WI38 (cell line): ENCODE measurements at regions not wholly inside any gene's neighbourhood (a gene's known extent, or its start where the extent isn't known, plus 50 kb on each side); places are given as distances from the start of the nearest gene placed in this dataset.
A peak's percentile ranks its signal among the peaks of the same experiment; 100 is the strongest.
"Not testable (repeated sequence)": the region's sequence is repeated elsewhere in the genome, so short reads cannot be mapped to it uniquely, and the experiment has no call there.

ENCODE experiments used
- H3K4me3 ChIP-seq: 2 replicates; pipeline ENCODE4 v1.5.1; 2011; ENCODE audit warnings: low read depth, mild to moderate bottlenecking, control low read depth, low read length
- CTCF ChIP-seq: IDR thresholded peaks from 2 replicates; pipeline ENCODE4 v1.5.1; 2012; ENCODE audit warnings: low read depth, mild to moderate bottlenecking, control low read depth, low read length

GRCh38 chr3:61372723-61373122 is 121.5 kb upstream of the FHIT start:
- no peak overlapping the region for H3K4me3 ChIP-seq
- TF ChIP-seq CTCF = no peak

- H3K4me3 ChIP-seq = no peak overlapping the region
- TF ChIP-seq CTCF = no peak
Observed at GRCh38 chr3:61378311-61378710, 127.1 kb upstream of the FHIT start.

- peak; percentile 8; the same call in 1 of the 2 replicates for TF ChIP-seq CTCF
Observed at GRCh38 chr3:61381745-61382392, 130.6 kb upstream of the FHIT start.

GRCh38 chr3:61387817-61388216 is 136.6 kb upstream of the FHIT start:
- no peak for TF ChIP-seq CTCF
- no peak overlapping the region for H3K4me3 ChIP-seq

More at GRCh38 chr3:61381745-61382392, 130.6 kb upstream of the FHIT start:
- H3K4me3 ChIP-seq = no peak overlapping the region

GRCh38 chr3:61393480-61393947 is 142.3 kb upstream of the FHIT start:
- H3K4me3 ChIP-seq = not testable (repeated sequence)

- TF ChIP-seq CTCF = no peak
- no peak overlapping the region for H3K4me3 ChIP-seq
Observed at GRCh38 chr3:61401359-61401758, 150.1 kb upstream of the FHIT start.

- no peak overlapping the region for H3K4me3 ChIP-seq
- no peak for TF ChIP-seq CTCF
Observed at GRCh38 chr3:61407397-61407796, 154.0 kb upstream of the PTPRG start.

- TF ChIP-seq CTCF = no peak
- H3K4me3 ChIP-seq = no peak overlapping the region
Observed at GRCh38 chr3:61409638-61410037, 151.7 kb upstream of the PTPRG start.

- not testable (repeated sequence) for H3K4me3 ChIP-seq
Observed at GRCh38 chr3:61410358-61410757, 151.0 kb upstream of the PTPRG start.
